Esophagus (tissue), 2 donors: ENCODE measurements at regions not wholly inside any gene's neighbourhood (a gene's known extent, or its start where the extent isn't known, plus 50 kb on each side); places are given as distances from the start of the nearest gene placed in this dataset.

Experiments used
- H3K27ac ChIP-seq, 2 donors: one replicate each; pipeline ENCODE4 v1.5.1; 2013; ENCODE audit warnings: low read depth in 2 of 2, mild to moderate bottlenecking in 2 of 2, inconsistent platforms in 1 of 2, low read length in 1 of 2, moderate library complexity in 1 of 2
- H3K27me3 ChIP-seq, 2 donors: one replicate each; pipeline ENCODE4 v1.6.1; 2013; ENCODE audit warnings: low read length in 2 of 2, control low read depth in 1 of 2, mild to moderate bottlenecking in 1 of 2; ENCODE audit not compliant: insufficient read depth in 2 of 2, control insufficient read depth in 1 of 2
- H3K36me3 ChIP-seq, 2 donors: one replicate each; pipeline ENCODE4 v1.6.1; 2013; ENCODE audit warnings: low read length in 1 of 2; ENCODE audit not compliant: control insufficient read depth in 2 of 2, insufficient read depth in 2 of 2
- H3K4me1 ChIP-seq, 2 donors: one replicate each; pipeline ENCODE4 v1.6.1; 2013; ENCODE audit warnings: low read length in 1 of 2; ENCODE audit not compliant: control insufficient read depth in 2 of 2, insufficient read depth in 2 of 2
- H3K4me3 ChIP-seq, 2 donors: one replicate each; pipeline ENCODE4 v1.5.1; 2013; ENCODE audit warnings: low read length in 2 of 2, mild to moderate bottlenecking in 2 of 2, low read depth in 1 of 2, moderate library complexity in 1 of 2
- H3K9me3 ChIP-seq, 2 donors: one replicate each; pipeline ENCODE4 v1.6.1; 2013; ENCODE audit warnings: mild to moderate bottlenecking in 2 of 2, low read depth in 1 of 2, low read length in 1 of 2, moderate library complexity in 1 of 2; ENCODE audit not compliant: control insufficient read depth in 2 of 2, insufficient read depth in 1 of 2
- WGBS, 2 donors: extraction: QIAGEN DNeasy Blood & Tissue Kit; methylation state at CpG; one replicate each; pipeline ENCODE4 v1.1.7; 2013; 5-methylcytosine and 5-hydroxymethylcytosine counted together
- donor health status: healthy with polysubstance abuse.
- donor health status: Bipolar disorder and iron deficiency.

GRCh38 chr20:51867251-51867650 lies 64.9 kb upstream of the SALL4 start:
- Histone ChIP-seq H3K36me3 (no peaks in the 10 kb centered on the region), H3K27me3 (peaks cover 2 to 3% of the 10 kb centered on the region in 2 donors), H3K9me3 (no peaks in the 10 kb centered on the region), H3K27ac (no peak overlapping the region), H3K4me3 (no peak overlapping the region), H3K4me1 (no peaks in the 10 kb centered on the region)
- WGBS, 2 donors, result 69 to 70% methylated on average over 3 of the region's 3 CpGs

GRCh38 chr20:51864967-51865366 lies 62.6 kb upstream of the SALL4 start:
- Histone ChIP-seq H3K36me3 (no peaks in the 10 kb centered on the region), H3K9me3 (no peaks in the 10 kb centered on the region), H3K4me1 (no peaks in the 10 kb centered on the region), H3K27ac (no peak overlapping the region), H3K27me3 (peaks cover 2 to 3% of the 10 kb centered on the region in 2 donors), H3K4me3 (no peak overlapping the region)
- WGBS, 2 donors, result 93 to 94% methylated on average over 14 of the region's 14 CpGs

- H3K27ac ChIP-seq, result no peak overlapping the region
- H3K9me3 ChIP-seq, result no peaks in the 10 kb centered on the region
- no peaks in the 10 kb centered on the region for H3K4me1 ChIP-seq
- H3K27me3 ChIP-seq, result peaks cover 2 to 3% of the 10 kb centered on the region in 2 donors
- no peak overlapping the region for H3K4me3 ChIP-seq
- WGBS, 2 donors, result 85 to 89% methylated on average over 8 of the region's 8 CpGs
- no peaks in the 10 kb centered on the region for H3K36me3 ChIP-seq
Observed at GRCh38 chr20:51862796-51863195, 60.5 kb upstream of the SALL4 start.

- Histone ChIP-seq H3K27me3 (peaks cover 2 to 3% of the 10 kb centered on the region in 2 donors), H3K4me3 (no peak overlapping the region), H3K27ac (no peak overlapping the region), H3K9me3 (no peaks in the 10 kb centered on the region), H3K36me3 (no peaks in the 10 kb centered on the region), H3K4me1 (no peaks in the 10 kb centered on the region)
- 69 to 79% methylated on average over 7 of the region's 7 CpGs for WGBS, 2 donors
Observed at GRCh38 chr20:51861726-51862466, 59.6 kb upstream of the SALL4 start.

GRCh38 chr20:51860111-51860882 lies 58.0 kb upstream of the SALL4 start:
- Histone ChIP-seq H3K9me3 (no peaks in the 10 kb centered on the region), H3K27me3 (peaks cover 2 to 3% of the 10 kb centered on the region in 2 donors), H3K27ac (no peak overlapping the region), H3K36me3 (no peaks in the 10 kb centered on the region), H3K4me3 (no peak overlapping the region), H3K4me1 (no peaks in the 10 kb centered on the region)
- WGBS, 2 donors, result 65 to 66% methylated on average over 5 of the region's 5 CpGs

GRCh38 chr20:51856432-51856831 lies 54.1 kb upstream of the SALL4 start:
- Histone ChIP-seq H3K27ac (no peak overlapping the region), H3K27me3 (no peaks in the 10 kb centered on the region), H3K4me1 (no peaks in the 10 kb centered on the region), H3K36me3 (no peaks in the 10 kb centered on the region), H3K4me3 (no peak overlapping the region), H3K9me3 (no peaks in the 10 kb centered on the region)
- WGBS, 2 donors, result 82 to 83% methylated on average over 3 of the region's 3 CpGs

GRCh38 chr20:51854921-51855320 lies 52.6 kb upstream of the SALL4 start:
- H3K4me1 ChIP-seq, result no peaks in the 10 kb centered on the region
- no peaks in the 10 kb centered on the region for H3K36me3 ChIP-seq
- no peaks in the 10 kb centered on the region for H3K9me3 ChIP-seq
- H3K4me3 ChIP-seq, result no peak overlapping the region
- H3K27me3 ChIP-seq, result no peaks in the 10 kb centered on the region
- H3K27ac ChIP-seq, result no peak overlapping the region
- WGBS, 2 donors, result 71 to 86% methylated on average over 6 of the region's 6 CpGs
